K562 (cell line): ENCODE measurements at regions not wholly inside any gene's neighbourhood (a gene's known extent, or its start where the extent isn't known, plus 50 kb on each side); places are given as distances from the start of the nearest gene placed in this dataset.

Experiments used
- CREM ChIP-seq: IDR thresholded peaks from 2 replicates; pipeline ENCODE4 v1.6.1; 2014; ENCODE audit warnings: antibody characterized with exemption, low read depth
- EGR1 ChIP-seq: fragments of 450-650 bp; conservative IDR thresholded peaks from 2 replicates; pipeline ENCODE4 v1.6.1; 2017; ENCODE audit warnings: mild to moderate bottlenecking
- ESRRA ChIP-seq: fragments of 450-650 bp; IDR thresholded peaks from 2 replicates; pipeline ENCODE4 v1.6.1; 2014; ENCODE audit warnings: low read depth, mild to moderate bottlenecking, moderate library complexity, borderline replicate concordance
- HINFP ChIP-seq: fragments of 450-650 bp; conservative IDR thresholded peaks from 2 replicates; pipeline ENCODE4 v1.6.1; 2016; ENCODE audit warnings: missing genetic modification characterization, low read depth, mild to moderate bottlenecking, control low read depth, missing compliant biosample characterization
- NCOA2 ChIP-seq, 2 experiments: fragments of 450-650 bp; IDR thresholded peaks; 2 replicates each; pipeline ENCODE4 v1.6.1; 2018; ENCODE audit warnings: mild to moderate bottlenecking in 2 of 2, moderate library complexity in 1 of 2; ENCODE audit not compliant: partially characterized antibody in 2 of 2
- POLR2AphosphoS5 ChIP-seq: IDR thresholded peaks from 2 replicates; pipeline ENCODE4 v1.6.1; 2011; ENCODE audit warnings: mild to moderate bottlenecking, low read depth, low read length, moderate library complexity; ENCODE audit not compliant: control insufficient read depth, insufficient read depth
- RBM39 ChIP-seq: fragments of 200-400 bp; formaldehyde crosslinking; optimal IDR thresholded peaks from 2 replicates; pipeline ENCODE3; 2018; ENCODE audit warnings: low read depth, low read length
- SMAD3 ChIP-seq: fragments of 450-650 bp; formaldehyde crosslinking; conservative IDR thresholded peaks from 2 replicates; pipeline ENCODE4 v1.4.0; 2020; ENCODE audit warnings: mild to moderate bottlenecking
- STAT5A ChIP-seq: IDR thresholded peaks from 2 replicates; pipeline ENCODE4 v1.6.1; 2012; ENCODE audit warnings: low read length, inconsistent platforms, borderline replicate concordance
- SUPT5H ChIP-seq: fragments of 450-650 bp; IDR thresholded peaks from 2 replicates; pipeline ENCODE4 v1.6.1; 2016
- TAF15 ChIP-seq: fragments of 200-400 bp; formaldehyde crosslinking; IDR thresholded peaks from 2 replicates; pipeline ENCODE4 v1.6.1; 2017; ENCODE audit warnings: mild to moderate bottlenecking, low read depth, low read length, moderate library complexity
- TCF7L2 ChIP-seq: fragments of 150-350 bp; IDR thresholded peaks from 2 replicates; pipeline ENCODE4 v1.6.1; 2016; ENCODE audit warnings: low read depth, mild to moderate bottlenecking, low read length, moderate library complexity
- THAP12 ChIP-seq: fragments of 250-450 bp; sonication (Bioruptor Pico); IDR thresholded peaks from 2 replicates; pipeline ENCODE4 v1.9.0; 2021; ENCODE audit warnings: mild to moderate bottlenecking, inconsistent platforms
- TSHZ1 ChIP-seq: fragments of 250-450 bp; sonication (Bioruptor Pico); IDR thresholded peaks from 2 replicates; pipeline ENCODE4 v1.4.0; 2020; ENCODE audit warnings: mild to moderate bottlenecking, moderate library complexity
- XRCC5 ChIP-seq: fragments of 200-400 bp; formaldehyde crosslinking; IDR thresholded peaks from 2 replicates; pipeline ENCODE4 v1.6.1; 2017; ENCODE audit warnings: low read depth, mild to moderate bottlenecking, low read length
- ZBTB33 ChIP-seq: sonication (generic); formaldehyde crosslinking; IDR thresholded peaks from 2 replicates; pipeline ENCODE4 v1.8.1; 2023; ENCODE audit warnings: mild to moderate bottlenecking, missing genetic modification reagents
- ZKSCAN8 ChIP-seq: fragments of 200-800 bp; sonication (Bioruptor generic); IDR thresholded peaks from 2 replicates; pipeline ENCODE4 v1.6.1; 2016; ENCODE audit warnings: missing genetic modification characterization, missing compliant biosample characterization
- ZNF436 ChIP-seq: fragments of 250-450, 450-650 bp; sonication (Bioruptor Pico); formaldehyde crosslinking; IDR thresholded peaks from 2 replicates; pipeline ENCODE4 v1.7.0; 2020; ENCODE audit warnings: mild to moderate bottlenecking
- ZNF75A ChIP-seq: fragments of 450-650 bp; formaldehyde crosslinking; IDR thresholded peaks from 2 replicates; pipeline ENCODE4 v1.4.0; 2020; ENCODE audit warnings: mild to moderate bottlenecking
- ZNF778 ChIP-seq: fragments of 450-650 bp; formaldehyde crosslinking; IDR thresholded peaks from 2 replicates; pipeline ENCODE4 v1.4.0; 2020; ENCODE audit warnings: mild to moderate bottlenecking, moderate library complexity
- ZNF780A ChIP-seq: fragments of 250-450 bp; sonication (Bioruptor Pico); IDR thresholded peaks from 2 replicates; pipeline ENCODE4 v1.5.0; 2021; ENCODE audit warnings: mild to moderate bottlenecking

- TF ChIP-seq SUPT5H (no peak), ZNF778 (no peak), NCOA2 (IDR thresholded peaks at IDR 0.05; ENCODE audit: partially characterized antibody in 2 of 2) (no peak), HINFP (tag) (no peak), SMAD3 (CRISPR knock-in tag) (no peak), CREM (no peak), ZBTB33 (CRISPR knock-in tag) (no peak), TCF7L2 (no peak), EGR1 (peak; percentile 39), ZKSCAN8 (no peak), ZNF75A (CRISPR knock-in tag) (no peak), POLR2AphosphoS5 (peak; percentile 58; the same call in 1 of the 2 replicates), STAT5A (peak; percentile 64), THAP12 (CRISPR knock-in tag) (no peak), TSHZ1 (no peak), ZNF780A (no peak), ZNF436 (no peak), TAF15 (no peak), ESRRA (no peak), RBM39 (no peak), XRCC5 (no peak)
Measured at GRCh38 chr3:72595376-72595775, 252.9 kb downstream of the SHQ1 start (continued).
